C4-2B (cell line): ENCODE measurements at regions not wholly inside any gene's neighbourhood (a gene's known extent, or its start where the extent isn't known, plus 50 kb on each side); places are given as distances from the start of the nearest gene placed in this dataset.

ENCODE experiments used
- H3K27ac ChIP-seq: fragments of 450-650 bp; 2 replicates; pipeline ENCODE4 v1.5.1; 2017
- CTCF ChIP-seq: fragments of 450-650 bp; conservative IDR thresholded peaks from 2 replicates; pipeline ENCODE4 v1.5.1; 2017; ENCODE audit warnings: mild to moderate bottlenecking
- ZFX ChIP-seq: fragments of 450-650 bp; IDR thresholded peaks from 2 replicates; pipeline ENCODE4 v1.6.1; 2017

- no peak for TF ChIP-seq CTCF
- TF ChIP-seq ZFX: no peak
- H3K27ac ChIP-seq: no peak overlapping the region
These were observed 72.7 kb upstream of the CCN6 start for GRCh38 chr6:111980971-111981840.

GRCh38 chr6:111982681-111983080 is 71.2 kb upstream of the CCN6 start:
- TF ChIP-seq ZFX (no peak), CTCF (no peak)

GRCh38 chr6:111983193-111983592 is 70.7 kb upstream of the CCN6 start:
- no peak overlapping the region for H3K27ac ChIP-seq
- TF ChIP-seq ZFX (no peak), CTCF (no peak)

More at GRCh38 chr6:111982681-111983080, 71.2 kb upstream of the CCN6 start:
- H3K27ac ChIP-seq: no peak overlapping the region

GRCh38 chr6:111984081-111984480 is 69.8 kb upstream of the CCN6 start:
- H3K27ac ChIP-seq: no peak overlapping the region
- TF ChIP-seq ZFX (no peak), CTCF (no peak)

GRCh38 chr6:111984516-111985201 is 69.2 kb upstream of the CCN6 start:
- no peak overlapping the region for H3K27ac ChIP-seq
- TF ChIP-seq CTCF (no peak), ZFX (no peak)

GRCh38 chr6:111985202-111985731 is 68.6 kb upstream of the CCN6 start:
- no peak overlapping the region for H3K27ac ChIP-seq

More at GRCh38 chr6:111985202-111985731, 68.6 kb upstream of the CCN6 start:
- TF ChIP-seq CTCF (no peak), ZFX (no peak)
